OCI-LY3 (cell line): ENCODE measurements at regions not wholly inside any gene's neighbourhood (a gene's known extent, or its start where the extent isn't known, plus 50 kb on each side); places are given as distances from the start of the nearest gene placed in this dataset.

Experiments used
- H2AFZ ChIP-seq: fragments of 200-600, 300-600 bp; shearing (Covaris generic); 2 replicates; pipeline ENCODE4 v1.6.0; 2014; ENCODE audit warnings: antibody characterized with exemption, low read depth, low read length
- H3K27ac ChIP-seq: fragments of 200-600, 300-600 bp; sonication (generic); 2 replicates; pipeline ENCODE4 v1.5.1; 2014; ENCODE audit warnings: mild to moderate bottlenecking, low read length, moderate library complexity, mixed read lengths
- H3K27me3 ChIP-seq: fragments of 200-600, 300-600 bp; sonication (generic); 2 replicates; pipeline ENCODE4 v1.6.1; 2014; ENCODE audit warnings: low read depth, low read length, mixed read lengths
- H3K36me3 ChIP-seq: fragments of 200-600, 300-600 bp; sonication (generic); replicated peaks from 2 replicates; pipeline ENCODE3; 2014; ENCODE audit warnings: low read depth, low read length, mixed read lengths
- H3K4me1 ChIP-seq: fragments of 300-600, 200-600 bp; sonication (generic); 2 replicates; pipeline ENCODE4 v1.6.1; 2014; ENCODE audit warnings: low read length, mixed read lengths
- H3K4me2 ChIP-seq: fragments of 200-600, 300-600 bp; sonication (generic); 2 replicates; pipeline ENCODE4 v1.6.1; 2014; ENCODE audit warnings: low read length, mixed read lengths
- H3K4me3 ChIP-seq: fragments of 300-600, 200-600 bp; sonication (generic); 2 replicates; pipeline ENCODE4 v1.5.1; 2014; ENCODE audit warnings: antibody characterized with exemption, mild to moderate bottlenecking, low read length, moderate library complexity
- H3K79me2 ChIP-seq: fragments of 300-600, 200-600 bp; shearing (Covaris generic); 2 replicates; pipeline ENCODE4 v1.6.1; 2014; ENCODE audit warnings: mild to moderate bottlenecking, low read length, mixed read lengths
- H3K9ac ChIP-seq: fragments of 300-600, 200-600 bp; shearing (Covaris generic); 2 replicates; pipeline ENCODE4 v1.6.0; 2014; ENCODE audit warnings: mild to moderate bottlenecking, low read length, moderate library complexity
- H3K9me3 ChIP-seq: fragments of 200-600, 300-600 bp; shearing (Covaris generic); 2 replicates; pipeline ENCODE4 v1.6.1; 2014; ENCODE audit warnings: low read length, mixed read lengths; ENCODE audit not compliant: insufficient read depth
- H4K20me1 ChIP-seq: fragments of 200-600, 300-600 bp; sonication (generic); 2 replicates; pipeline ENCODE4 v1.6.1; 2016; ENCODE audit warnings: low read length, mixed read lengths; ENCODE audit not compliant: insufficient read depth
- CTCF ChIP-seq: fragments of 200-600, 300-600 bp; sonication (generic); IDR thresholded peaks from 2 replicates; pipeline ENCODE4 v1.5.1; 2014; ENCODE audit warnings: antibody characterized with exemption, low read length, low read depth
- EZH2phosphoT487 ChIP-seq: fragments of 200-600 bp; shearing (Covaris generic); IDR thresholded peaks from 2 replicates; pipeline ENCODE4 v1.6.1; 2018; ENCODE audit warnings: antibody characterized with exemption, mixed run types, low read depth

- TF ChIP-seq CTCF, result no peak
- TF ChIP-seq EZH2phosphoT487, result no peak
These were observed 57.5 kb upstream of the SLC4A11 start for GRCh38 chr20:3296261-3297078.

More at GRCh38 chr20:3296261-3297078, 57.5 kb upstream of the SLC4A11 start:
- Histone ChIP-seq H4K20me1 (no peaks in the 10 kb centered on the region), H2AFZ (no peak overlapping the region), H3K27ac (no peak overlapping the region), H3K79me2 (no peaks in the 10 kb centered on the region), H3K4me2 (no peak overlapping the region), H3K4me3 (no peak overlapping the region), H3K4me1 (no peaks in the 10 kb centered on the region), H3K36me3 (no peaks in the 10 kb centered on the region), H3K27me3 (no peaks in the 10 kb centered on the region), H3K9ac (no peak overlapping the region), H3K9me3 (no peaks in the 10 kb centered on the region)
